ENCODE measurements at regions not wholly inside any gene's neighbourhood (a gene's known extent, or its start where the extent isn't known, plus 50 kb on each side); places are given as distances from the start of the nearest gene placed in this dataset.

GRCh38 chr13:90188351-90188636 is 1159.2 kb upstream of the MIR17HG start:
- Mint-ChIP-seq H3K4me1 (ENCODE audit: low read depth in 2 of 2) (no peaks in the 10 kb centered on the region), H3K27ac (no peak overlapping the region), H3K4me3 (no peak overlapping the region), H3K27me3 (no peaks in the 10 kb centered on the region), H3K9me3 (no peaks in the 10 kb centered on the region), H3K36me3 (no peaks in the 10 kb centered on the region)
- no peak for DNase-seq (ENCODE audit: low spot score)
- no peak for ATAC-seq

GRCh38 chr13:90197722-90198121 is 1149.8 kb upstream of the MIR17HG start:
- no peak for ATAC-seq
- Mint-ChIP-seq H3K9me3 (peaks cover 16% of the 10 kb centered on the region), H3K4me3 (no peak overlapping the region), H3K27me3 (no peaks in the 10 kb centered on the region), H3K27ac (no peak overlapping the region), H3K36me3 (no peaks in the 10 kb centered on the region), H3K4me1 (ENCODE audit: low read depth in 2 of 2) (no peaks in the 10 kb centered on the region)
- DNase-seq (ENCODE audit: low spot score): no peak

- ATAC-seq (no peak), DNase-seq (ENCODE audit: low spot score) (no peak)
- Mint-ChIP-seq H3K36me3 (no peaks in the 10 kb centered on the region), H3K4me3 (no peak overlapping the region), H3K27me3 (no peaks in the 10 kb centered on the region), H3K27ac (no peak overlapping the region), H3K4me1 (ENCODE audit: low read depth in 2 of 2) (no peaks in the 10 kb centered on the region), H3K9me3 (peaks cover 18% of the 10 kb centered on the region)
Observed at GRCh38 chr13:90201202-90201601, 1146.3 kb upstream of the MIR17HG start.

DNA sequence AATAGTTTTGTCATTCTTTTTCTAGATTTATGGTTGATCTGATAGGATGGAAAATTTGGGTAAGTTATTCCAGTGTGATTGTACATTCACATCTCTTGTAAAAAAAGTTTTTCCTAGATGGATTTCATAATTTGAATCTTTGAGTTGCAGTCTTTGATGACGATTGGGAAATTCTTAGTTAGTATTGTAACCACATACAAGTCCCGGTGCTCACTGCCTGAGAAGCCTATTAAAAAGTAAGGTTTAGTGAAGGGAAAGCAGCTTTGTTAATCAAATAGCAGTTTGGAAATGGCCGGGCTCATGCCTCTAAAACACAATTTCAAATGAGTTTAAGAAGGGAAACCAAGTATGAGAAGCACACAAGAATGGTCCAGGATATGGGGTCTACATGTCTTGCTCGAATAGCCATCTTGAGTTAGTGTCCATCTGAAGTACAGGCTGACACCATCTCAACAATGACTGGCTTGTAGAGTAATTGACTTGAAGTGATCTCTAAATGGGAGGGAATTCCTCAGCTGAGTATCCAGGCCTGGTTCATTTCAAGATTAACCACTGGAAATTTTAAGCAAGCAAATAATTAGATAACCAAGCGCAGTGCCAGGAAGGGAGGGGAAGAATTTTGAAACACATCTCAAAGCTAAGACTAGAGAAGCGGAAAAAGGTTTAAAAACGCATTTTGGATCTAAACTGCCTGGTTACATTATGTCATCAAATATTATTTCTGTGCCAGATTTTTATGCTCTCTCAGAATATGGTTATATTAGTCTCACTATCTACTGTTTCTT is 1145.6 kb upstream of the MIR17HG start:
- no peak overlapping the region for H3K27ac Mint-ChIP-seq
- H3K36me3 Mint-ChIP-seq: no peaks in the 10 kb centered on the region
- DNase-seq (ENCODE audit: low spot score) (no peak), ATAC-seq (no peak)
- peaks cover 20% of the 10 kb centered on the region for H3K9me3 Mint-ChIP-seq
- no peaks in the 10 kb centered on the region for H3K4me1 Mint-ChIP-seq (ENCODE audit: low read depth in 2 of 2)
- no peak overlapping the region for H3K4me3 Mint-ChIP-seq
- H3K27me3 Mint-ChIP-seq: no peaks in the 10 kb centered on the region

DNA sequence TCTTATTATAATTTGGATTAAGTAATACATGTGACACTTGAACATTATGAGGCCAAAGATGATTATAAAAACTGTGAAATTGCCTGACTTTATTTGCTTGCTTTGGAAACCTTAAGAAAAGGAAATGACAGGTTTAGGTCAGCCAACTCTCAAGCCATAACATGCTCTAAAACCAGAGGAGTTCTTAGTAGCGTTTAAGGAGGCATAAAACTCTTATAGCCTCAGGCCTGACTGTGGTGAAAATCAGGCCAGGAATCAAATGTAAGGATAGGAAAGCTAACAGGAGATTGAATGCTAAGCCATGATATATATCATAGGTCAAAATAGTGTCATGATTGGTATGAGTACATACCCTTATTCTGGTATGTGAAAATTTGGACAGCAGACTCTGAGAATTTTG is 1142.4 kb upstream of the MIR17HG start:
- Mint-ChIP-seq H3K27ac (no peak overlapping the region), H3K9me3 (peaks cover 31% of the 10 kb centered on the region), H3K4me3 (no peak overlapping the region), H3K4me1 (ENCODE audit: low read depth in 2 of 2) (no peaks in the 10 kb centered on the region), H3K27me3 (no peaks in the 10 kb centered on the region), H3K36me3 (no peaks in the 10 kb centered on the region)
- ATAC-seq (no peak), DNase-seq (ENCODE audit: low spot score) (no peak)

DNA sequence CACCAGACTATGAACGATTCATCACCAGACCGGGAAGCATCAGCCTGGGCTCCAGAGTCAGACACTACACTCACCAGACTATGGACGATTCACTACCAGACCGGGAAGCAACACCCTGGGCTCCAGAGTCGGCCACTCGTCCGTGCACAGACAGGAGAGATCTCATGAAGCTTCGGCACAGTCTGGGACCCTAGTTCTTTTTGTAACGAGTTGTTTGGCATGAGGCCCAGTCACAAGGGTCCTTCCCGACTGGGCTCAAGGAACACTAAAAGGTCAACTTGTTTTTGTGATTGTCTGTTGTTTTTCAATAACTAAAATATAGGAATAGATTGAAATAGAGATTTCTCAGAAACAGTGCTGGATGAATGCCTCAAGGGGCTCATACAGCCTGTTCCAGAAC is 1141.6 kb upstream of the MIR17HG start:
- H3K4me3 Mint-ChIP-seq: no peak overlapping the region
- H3K36me3 Mint-ChIP-seq: no peaks in the 10 kb centered on the region
- H3K9me3 Mint-ChIP-seq: peaks cover 32% of the 10 kb centered on the region
- ATAC-seq (no peak), DNase-seq (ENCODE audit: low spot score) (no peak)
- H3K4me1 Mint-ChIP-seq (ENCODE audit: low read depth in 2 of 2): no peaks in the 10 kb centered on the region
- H3K27me3 Mint-ChIP-seq: no peaks in the 10 kb centered on the region
- no peak overlapping the region for H3K27ac Mint-ChIP-seq

- no peak for ATAC-seq
- DNase-seq (ENCODE audit: low spot score): no peak
- Mint-ChIP-seq H3K36me3 (no peaks in the 10 kb centered on the region), H3K4me1 (ENCODE audit: low read depth in 2 of 2) (no peaks in the 10 kb centered on the region), H3K9me3 (peaks cover 14% of the 10 kb centered on the region), H3K27ac (no peak overlapping the region), H3K27me3 (no peaks in the 10 kb centered on the region), H3K4me3 (no peak overlapping the region)
Observed at GRCh38 chr13:90217275-90217674, 1130.2 kb upstream of the MIR17HG start.

DNA sequence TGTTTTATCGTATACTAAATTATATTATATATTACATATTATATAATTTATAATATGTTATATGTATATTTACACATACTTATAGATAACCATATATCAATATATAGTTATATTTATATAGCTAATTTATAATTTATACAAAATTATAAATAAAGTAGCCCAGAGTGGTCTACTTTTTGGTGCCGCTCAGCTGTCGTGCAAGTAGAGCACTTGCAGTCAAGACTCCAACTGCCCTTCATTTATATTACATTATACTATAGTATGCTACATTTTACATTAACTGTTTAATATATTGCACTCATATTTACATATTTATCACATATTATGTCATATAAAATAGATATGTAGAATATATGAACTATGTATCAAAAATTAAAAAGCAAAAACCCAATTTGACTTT is 1124.7 kb upstream of the MIR17HG start:
- peaks cover 11% of the 10 kb centered on the region for H3K9me3 Mint-ChIP-seq
- DNase-seq (ENCODE audit: low spot score): no peak
- no peak overlapping the region for H3K4me3 Mint-ChIP-seq

DNA sequence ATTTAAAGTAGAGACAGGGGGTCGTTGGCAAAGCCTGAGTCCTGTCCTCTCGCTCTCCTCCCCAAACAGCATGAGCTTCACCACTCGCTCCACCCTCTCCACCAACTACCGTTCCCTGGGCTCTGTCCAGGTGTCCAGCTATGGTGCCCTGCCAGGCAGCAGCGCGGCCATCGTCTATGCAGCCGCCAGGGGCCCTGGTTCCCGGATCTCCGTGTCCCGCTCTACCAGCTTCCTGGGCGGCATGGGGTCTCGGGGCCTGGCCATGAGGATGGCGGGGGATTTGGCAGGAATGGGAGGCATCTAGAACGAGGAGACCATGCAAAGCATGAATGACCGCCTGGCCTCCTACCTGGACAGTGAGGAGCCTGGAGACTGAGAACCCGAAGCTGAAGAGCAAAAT is 1117.2 kb upstream of the MIR17HG start:
- H3K4me1 Mint-ChIP-seq (ENCODE audit: low read depth in 2 of 2): no peaks in the 10 kb centered on the region
- no peaks in the 10 kb centered on the region for H3K27me3 Mint-ChIP-seq
- peaks cover 14% of the 10 kb centered on the region for H3K9me3 Mint-ChIP-seq

More for the DNA sequence above, 1124.7 kb upstream of the MIR17HG start:
- Mint-ChIP-seq H3K4me1 (ENCODE audit: low read depth in 2 of 2) (no peaks in the 10 kb centered on the region), H3K27ac (no peak overlapping the region), H3K27me3 (no peaks in the 10 kb centered on the region), H3K36me3 (no peaks in the 10 kb centered on the region)
- no peak for ATAC-seq

GRCh38 chr13:90232291-90232690 is 1115.2 kb upstream of the MIR17HG start:
- DNase-seq (ENCODE audit: low spot score) (no peak), ATAC-seq (no peak)
- Mint-ChIP-seq H3K27ac (no peak overlapping the region), H3K4me1 (ENCODE audit: low read depth in 2 of 2) (no peaks in the 10 kb centered on the region), H3K9me3 (peaks cover 14% of the 10 kb centered on the region), H3K36me3 (peaks cover 8% of the 10 kb centered on the region), H3K27me3 (no peaks in the 10 kb centered on the region), H3K4me3 (no peak overlapping the region)

More for the DNA sequence above, 1117.2 kb upstream of the MIR17HG start:
- ATAC-seq (no peak), DNase-seq (ENCODE audit: low spot score) (no peak)
- Mint-ChIP-seq H3K36me3 (peaks cover 4% of the 10 kb centered on the region), H3K27ac (no peak overlapping the region), H3K4me3 (no peak overlapping the region)

DNA sequence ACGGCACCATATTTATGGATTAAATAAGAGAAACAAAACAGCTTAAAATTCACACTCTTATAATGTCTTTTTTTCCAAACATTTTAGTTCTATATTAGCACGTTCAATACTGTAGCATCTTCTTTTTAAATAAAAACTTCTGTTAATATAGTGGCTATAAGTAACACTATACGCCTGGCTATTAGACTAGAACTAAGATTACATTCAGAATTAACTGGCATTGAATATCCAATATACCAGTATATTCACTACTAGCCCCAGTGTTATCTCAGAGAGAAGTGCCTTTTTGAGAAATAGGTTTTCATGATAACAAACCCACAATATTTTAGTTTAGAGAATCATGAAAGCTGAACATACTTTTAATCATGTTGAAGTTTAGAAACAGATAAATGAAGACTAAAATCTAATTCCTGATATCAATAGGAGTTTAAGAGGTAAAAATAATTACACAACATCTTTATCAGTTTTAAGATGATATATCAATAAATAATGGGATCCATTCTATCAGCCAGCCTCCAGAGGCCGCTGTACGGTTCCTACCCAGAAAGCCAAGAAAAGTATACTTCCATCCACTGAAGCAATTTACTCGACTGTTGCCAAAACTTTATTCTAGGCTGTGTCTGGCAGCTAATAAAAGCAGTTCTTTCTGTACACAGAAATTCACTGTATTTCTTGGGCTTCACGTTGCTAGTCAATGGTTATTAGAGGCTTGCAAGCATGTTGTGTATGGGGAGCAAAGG is 1113.4 kb upstream of the MIR17HG start:
- Mint-ChIP-seq H3K27ac (no peak overlapping the region), H3K27me3 (no peaks in the 10 kb centered on the region), H3K4me1 (ENCODE audit: low read depth in 2 of 2) (no peaks in the 10 kb centered on the region), H3K9me3 (peaks cover 20% of the 10 kb centered on the region), H3K36me3 (peaks cover 8% of the 10 kb centered on the region), H3K4me3 (no peak overlapping the region)
- DNase-seq (ENCODE audit: low spot score) (no peak), ATAC-seq (no peak)

DNA sequence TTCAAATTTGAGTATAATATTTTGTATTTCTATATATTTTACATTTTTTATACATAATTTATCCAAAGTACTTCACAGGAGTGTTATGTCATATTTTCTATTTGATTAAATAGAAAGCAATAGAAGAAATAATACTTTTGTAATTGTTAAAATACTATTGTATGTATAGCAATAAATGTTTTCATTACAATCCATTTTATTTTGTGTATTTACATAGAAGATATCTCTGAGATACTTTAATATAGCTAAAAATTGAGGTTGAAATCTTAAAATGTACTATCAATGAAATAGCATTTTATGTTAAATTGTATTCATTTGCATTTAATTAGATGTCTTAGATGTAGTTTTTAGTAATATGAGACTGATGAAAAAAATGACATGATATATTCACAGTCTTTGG is 1109.6 kb upstream of the MIR17HG start:
- Mint-ChIP-seq H3K27me3 (no peaks in the 10 kb centered on the region), H3K4me3 (no peak overlapping the region), H3K27ac (no peak overlapping the region), H3K9me3 (peaks cover 22% of the 10 kb centered on the region), H3K36me3 (peaks cover 4% of the 10 kb centered on the region), H3K4me1 (ENCODE audit: low read depth in 2 of 2) (no peaks in the 10 kb centered on the region)
- ATAC-seq (no peak), DNase-seq (ENCODE audit: low spot score) (no peak)

DNA sequence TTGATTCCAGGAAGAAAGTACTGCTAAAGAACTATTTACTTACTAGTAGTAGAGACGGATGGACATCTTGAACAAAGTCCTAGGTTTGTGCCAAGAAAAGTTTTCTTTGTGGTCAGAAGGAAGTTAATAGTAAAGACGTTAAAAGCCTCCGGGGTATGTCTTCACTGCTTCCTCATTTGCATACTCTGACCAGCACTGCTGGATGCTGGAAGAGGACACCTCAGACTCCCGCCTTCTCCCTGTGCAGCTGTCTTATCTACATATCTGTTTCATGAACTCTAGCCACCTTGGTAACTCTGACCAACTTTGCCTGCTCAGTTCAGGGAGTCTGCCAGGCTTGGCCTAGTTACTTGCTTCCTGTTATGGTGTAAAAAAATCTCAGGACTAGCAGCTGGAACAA is 1109.1 kb upstream of the MIR17HG start:
- Mint-ChIP-seq H3K9me3 (peaks cover 22% of the 10 kb centered on the region), H3K27ac (no peak overlapping the region), H3K27me3 (no peaks in the 10 kb centered on the region), H3K36me3 (peaks cover 4% of the 10 kb centered on the region), H3K4me1 (ENCODE audit: low read depth in 2 of 2) (no peaks in the 10 kb centered on the region), H3K4me3 (no peak overlapping the region)
- no peak for ATAC-seq
- DNase-seq (ENCODE audit: low spot score): no peak

- peaks cover 4% of the 10 kb centered on the region for H3K36me3 Mint-ChIP-seq
- H3K4me3 Mint-ChIP-seq: no peak overlapping the region
- no peak for ATAC-seq
- H3K27ac Mint-ChIP-seq: no peak overlapping the region
- no peak for DNase-seq (ENCODE audit: low spot score)
- H3K9me3 Mint-ChIP-seq: peaks cover 22% of the 10 kb centered on the region
- no peaks in the 10 kb centered on the region for H3K27me3 Mint-ChIP-seq
- H3K4me1 Mint-ChIP-seq (ENCODE audit: low read depth in 2 of 2): no peaks in the 10 kb centered on the region
Observed at GRCh38 chr13:90239130-90239529, 1108.4 kb upstream of the MIR17HG start.

Data from natural killer cell treated with Interleukin-12 subunit alpha and Interleukin-12 subunit beta and Interleukin-15 and Interleukin-18, amount 100 ng/mL, for 72 hours (primary cell).